ENCODE measurements at regions not wholly inside any gene's neighbourhood (a gene's known extent, or its start where the extent isn't known, plus 50 kb on each side); places are given as distances from the start of the nearest gene placed in this dataset.

DNA sequence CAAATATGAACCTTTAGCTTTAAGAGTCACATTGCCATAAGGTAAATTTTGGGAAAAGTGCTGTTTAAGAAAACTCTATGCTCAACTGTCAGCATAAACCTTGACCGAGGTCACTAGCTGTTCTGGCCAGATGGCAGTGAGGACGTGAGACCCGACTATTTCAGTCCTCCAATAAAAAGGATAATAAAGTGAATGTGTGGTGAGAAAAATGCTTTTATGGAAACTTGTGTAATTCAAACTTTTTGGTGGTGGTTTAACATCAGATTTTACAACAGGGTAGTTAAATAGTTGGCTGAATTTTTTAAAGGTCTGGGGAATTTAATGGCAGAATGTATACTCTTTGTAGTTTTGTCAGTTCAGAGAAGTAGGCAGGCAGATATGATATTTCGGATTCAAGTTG is 391.1 kb downstream of the PMP22 start:
- TF ChIP-seq, protein P1, sequence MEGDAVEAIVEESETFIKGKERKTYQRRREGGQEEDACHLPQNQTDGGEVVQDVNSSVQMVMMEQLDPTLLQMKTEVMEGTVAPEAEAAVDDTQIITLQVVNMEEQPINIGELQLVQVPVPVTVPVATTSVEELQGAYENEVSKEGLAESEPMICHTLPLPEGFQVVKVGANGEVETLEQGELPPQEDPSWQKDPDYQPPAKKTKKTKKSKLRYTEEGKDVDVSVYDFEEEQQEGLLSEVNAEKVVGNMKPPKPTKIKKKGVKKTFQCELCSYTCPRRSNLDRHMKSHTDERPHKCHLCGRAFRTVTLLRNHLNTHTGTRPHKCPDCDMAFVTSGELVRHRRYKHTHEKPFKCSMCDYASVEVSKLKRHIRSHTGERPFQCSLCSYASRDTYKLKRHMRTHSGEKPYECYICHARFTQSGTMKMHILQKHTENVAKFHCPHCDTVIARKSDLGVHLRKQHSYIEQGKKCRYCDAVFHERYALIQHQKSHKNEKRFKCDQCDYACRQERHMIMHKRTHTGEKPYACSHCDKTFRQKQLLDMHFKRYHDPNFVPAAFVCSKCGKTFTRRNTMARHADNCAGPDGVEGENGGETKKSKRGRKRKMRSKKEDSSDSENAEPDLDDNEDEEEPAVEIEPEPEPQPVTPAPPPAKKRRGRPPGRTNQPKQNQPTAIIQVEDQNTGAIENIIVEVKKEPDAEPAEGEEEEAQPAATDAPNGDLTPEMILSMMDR (IDR thresholded peaks at IDR 0.05; ENCODE audit: insufficient read depth, low read length, poor library complexity, severe bottlenecking), result no peak
- Histone ChIP-seq H3K27me3 (replicated peaks; ENCODE audit: control insufficient read depth, insufficient read depth, low read length) (no peaks in the 10 kb centered on the region), H3K4me3 (replicated peaks; ENCODE audit: low read depth, low read length) (no peak overlapping the region), H3K36me3 (ENCODE audit: control insufficient read depth, insufficient read depth, low read length) (no peaks in the 10 kb centered on the region)
- DNase-seq (ENCODE audit: extremely low read depth, insufficient read length), result no peak

DNA sequence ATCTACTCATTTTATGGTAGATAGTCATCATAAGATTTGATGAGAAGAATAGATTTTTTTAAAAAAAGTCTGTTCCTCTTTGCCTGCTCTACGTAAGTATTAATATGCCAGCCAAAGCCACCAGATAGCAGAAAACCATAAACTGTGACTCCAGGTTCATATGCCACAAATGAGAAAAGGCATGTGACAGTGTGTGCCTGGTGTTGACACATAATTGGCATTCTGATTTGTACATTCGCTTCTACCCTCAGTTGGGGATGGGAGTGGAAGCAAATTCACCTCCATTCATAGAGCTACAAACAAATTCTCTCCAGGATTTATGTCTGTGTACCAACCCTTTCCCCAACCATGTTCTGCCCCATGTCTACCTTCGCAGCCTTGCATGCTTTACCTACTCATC is 391.6 kb downstream of the PMP22 start:
- H3K36me3 ChIP-seq (ENCODE audit: control insufficient read depth, insufficient read depth, low read length), result no peaks in the 10 kb centered on the region
- no peaks in the 10 kb centered on the region for H3K27me3 ChIP-seq (replicated peaks; ENCODE audit: control insufficient read depth, insufficient read depth, low read length)
- TF ChIP-seq, protein P1 (IDR thresholded peaks at IDR 0.05; ENCODE audit: insufficient read depth, low read length, poor library complexity, severe bottlenecking), result no peak
- H3K4me3 ChIP-seq (replicated peaks; ENCODE audit: low read depth, low read length), result no peak overlapping the region
- DNase-seq (ENCODE audit: extremely low read depth, insufficient read length), result no peak

DNA sequence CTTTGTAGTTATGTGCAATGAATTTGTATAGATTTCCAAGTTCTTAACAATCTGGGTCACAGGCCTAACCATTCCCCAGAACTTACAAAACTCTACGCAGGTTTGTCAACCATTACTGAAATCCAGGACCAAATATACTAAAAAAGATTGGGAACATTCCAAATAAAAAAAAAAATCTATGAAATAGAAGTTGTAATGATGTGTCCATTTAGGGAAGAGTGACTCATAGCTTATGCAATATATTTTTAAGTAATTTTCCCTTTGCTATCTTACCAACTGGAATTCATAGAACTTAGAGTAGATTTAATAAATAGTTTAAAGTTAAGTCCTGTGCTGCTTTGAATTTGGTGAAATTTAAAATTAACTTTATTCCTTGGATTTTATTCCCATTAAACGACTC is 393.2 kb downstream of the PMP22 start:
- TF ChIP-seq, protein P1 (IDR thresholded peaks at IDR 0.05; ENCODE audit: insufficient read depth, low read length, poor library complexity, severe bottlenecking), result no peak
- no peak overlapping the region for H3K4me3 ChIP-seq (replicated peaks; ENCODE audit: low read depth, low read length)
- H3K27me3 ChIP-seq (replicated peaks; ENCODE audit: control insufficient read depth, insufficient read depth, low read length), result no peaks in the 10 kb centered on the region
- no peak for DNase-seq (ENCODE audit: extremely low read depth, insufficient read length)
- no peaks in the 10 kb centered on the region for H3K36me3 ChIP-seq (ENCODE audit: control insufficient read depth, insufficient read depth, low read length)

DNA sequence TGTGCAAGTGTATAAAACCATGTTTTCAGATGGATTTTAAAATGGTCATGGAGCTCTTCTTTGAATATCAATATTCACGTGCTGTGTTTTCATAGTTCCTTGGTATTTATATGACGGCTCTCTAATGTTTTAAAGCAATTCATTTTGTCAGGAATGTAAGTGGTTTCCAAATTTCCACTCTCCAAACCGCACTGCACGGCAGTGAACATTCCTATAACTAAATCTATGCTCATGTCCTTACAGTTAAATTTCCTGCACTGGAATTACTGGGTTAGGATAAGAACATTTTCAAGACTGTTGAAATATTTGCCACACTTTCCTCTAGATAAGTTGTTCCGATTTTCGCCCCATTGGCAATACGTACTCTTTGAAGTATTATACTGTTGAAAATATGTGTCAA is 398.9 kb downstream of the PMP22 start:
- no peak overlapping the region for H3K4me3 ChIP-seq (replicated peaks; ENCODE audit: low read depth, low read length)
- no peak for DNase-seq (ENCODE audit: extremely low read depth, insufficient read length)
- H3K36me3 ChIP-seq (ENCODE audit: control insufficient read depth, insufficient read depth, low read length), result no peaks in the 10 kb centered on the region
- H3K27me3 ChIP-seq (replicated peaks; ENCODE audit: control insufficient read depth, insufficient read depth, low read length), result no peaks in the 10 kb centered on the region
- TF ChIP-seq, protein P1 (IDR thresholded peaks at IDR 0.05; ENCODE audit: insufficient read depth, low read length, poor library complexity, severe bottlenecking), result no peak

DNA sequence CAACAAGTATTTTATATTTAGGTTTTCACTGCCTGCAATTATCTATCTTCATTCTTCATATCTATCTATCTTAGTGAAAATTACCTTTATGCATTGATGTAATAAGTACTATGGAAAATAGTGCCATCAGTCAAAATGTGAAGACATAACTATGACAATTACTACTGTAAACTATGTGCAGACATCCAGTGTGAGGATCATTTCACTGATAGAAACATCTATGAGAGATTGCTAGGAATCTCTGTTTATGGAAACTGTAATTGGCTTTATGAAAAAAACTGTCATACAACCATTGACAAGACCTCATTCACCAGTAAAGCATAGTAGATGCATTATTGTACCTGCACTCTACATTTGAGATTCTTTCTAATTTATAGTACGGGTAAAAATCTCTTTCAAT is 401.0 kb downstream of the PMP22 start:
- no peaks in the 10 kb centered on the region for H3K36me3 ChIP-seq (ENCODE audit: control insufficient read depth, insufficient read depth, low read length)
- no peak overlapping the region for H3K4me3 ChIP-seq (replicated peaks; ENCODE audit: low read depth, low read length)
- TF ChIP-seq, protein P1 (IDR thresholded peaks at IDR 0.05; ENCODE audit: insufficient read depth, low read length, poor library complexity, severe bottlenecking), result no peak
- no peak for DNase-seq (ENCODE audit: extremely low read depth, insufficient read length)
- H3K27me3 ChIP-seq (replicated peaks; ENCODE audit: control insufficient read depth, insufficient read depth, low read length), result no peaks in the 10 kb centered on the region

DNA sequence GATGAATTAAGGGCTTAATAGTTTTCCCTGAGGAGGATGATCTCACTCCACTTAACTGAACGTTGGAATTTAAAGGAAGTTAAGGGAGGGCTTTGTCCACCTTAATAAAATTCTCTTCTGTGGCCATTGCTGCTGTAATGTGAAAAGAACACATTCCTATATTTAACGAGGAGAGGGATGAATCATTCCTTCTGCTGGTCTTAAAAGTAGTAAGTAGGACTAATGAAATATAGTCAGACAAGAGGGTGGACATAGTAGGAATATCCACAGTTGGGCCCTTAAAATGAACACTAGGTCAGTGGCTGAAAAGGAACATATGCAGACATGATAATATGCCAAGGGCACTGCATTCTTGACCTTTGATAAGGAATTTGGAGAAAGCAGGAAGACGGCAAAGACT is 405.6 kb downstream of the PMP22 start:
- DNase-seq (ENCODE audit: extremely low read depth, insufficient read length), result no peak
- Histone ChIP-seq H3K27me3 (replicated peaks; ENCODE audit: control insufficient read depth, insufficient read depth, low read length) (no peaks in the 10 kb centered on the region), H3K36me3 (ENCODE audit: control insufficient read depth, insufficient read depth, low read length) (no peaks in the 10 kb centered on the region), H3K4me3 (replicated peaks; ENCODE audit: low read depth, low read length) (no peak overlapping the region)
- TF ChIP-seq, protein P1 (IDR thresholded peaks at IDR 0.05; ENCODE audit: insufficient read depth, low read length, poor library complexity, severe bottlenecking), result no peak
